Hepatocyte (in vitro differentiated cells): ENCODE measurements at regions not wholly inside any gene's neighbourhood (a gene's known extent, or its start where the extent isn't known, plus 50 kb on each side); places are given as distances from the start of the nearest gene placed in this dataset.

Source experiments
- CTCF ChIP-seq: fragments of 200-600 bp; sonication (generic); IDR thresholded peaks from 2 replicates; pipeline ENCODE4 v1.5.1; 2016; ENCODE audit warnings: antibody characterized with exemption, mild to moderate bottlenecking; ENCODE audit not compliant: poor library complexity
- EZH2 ChIP-seq: fragments of 200-600 bp; sonication (generic); IDR thresholded peaks from 2 replicates; pipeline ENCODE4 v1.6.1; 2016; ENCODE audit warnings: antibody characterized with exemption, mild to moderate bottlenecking, borderline replicate concordance
- EZH2phosphoT487 ChIP-seq: fragments of 200-600 bp; sonication (generic); IDR thresholded peaks from one replicate; pipeline ENCODE4 v1.6.1; 2018; ENCODE audit warnings: antibody characterized with exemption, mild to moderate bottlenecking, low read depth, moderate library complexity; ENCODE audit not compliant: unreplicated experiment, severe bottlenecking

- TF ChIP-seq CTCF (no peak), EZH2 (no peak), EZH2phosphoT487 (no peak)
Measured at GRCh38 chr3:33975463-33975862, 177.0 kb downstream of the PDCD6IP start.
